HepG2 (cell line): ENCODE measurements at regions not wholly inside any gene's neighbourhood (a gene's known extent, or its start where the extent isn't known, plus 50 kb on each side); places are given as distances from the start of the nearest gene placed in this dataset.

Source experiments
- ATAC-seq: fragments of 200-7000 bp; cut with Tn5 transposase; 3 replicates; pipeline ENCODE4 v1.9.1; 2020; ENCODE audit warnings: mild to moderate bottlenecking, moderate library complexity
- BruUV-seq: library from RNA; stranded (reverse); fragments of 400-500 nt; replicated peaks from 2 replicates; lab custom pipeline; 2021; lab: Mats Ljungman, UMichigan
- CTCF ChIA-PET: fragments of 300-600 bp; formaldehyde crosslinking; extraction: SDS; loops from one replicate; lab custom pipeline; 2021; ENCODE audit warnings: low total read pairs, inconsistent platforms, low intra/inter-chr PET ratio; lab: Yijun Ruan, JAX
- POLR2A ChIA-PET: fragments of 350-600 bp; sonication (Branson Sonifier 250); formaldehyde crosslinking; loops from one replicate; lab custom pipeline; 2020; ENCODE audit warnings: antibody characterized with exemption, inconsistent platforms; lab: Yijun Ruan, JAX
- DNase-seq: peaks from one replicate; pipeline ENCODE4 v3.0.0-alpha.2; 2015; ENCODE audit warnings: low spot score
- FAIRE-seq: peaks from 3 replicates; lab custom pipeline; 2011; peaks lifted over from hg19 to GRCh38; lab: Jason Lieb, UNC
- H2AFZ ChIP-seq: one replicate; pipeline ENCODE4 v1.6.1; 2011; ENCODE audit warnings: low read length, inconsistent platforms
- H3K27ac ChIP-seq: fragments of 300-600 bp; 3 replicates; pipeline ENCODE4 v1.8.0; 2011; ENCODE audit warnings: mixed run types, mild to moderate bottlenecking, mixed read lengths, low read length, inconsistent platforms; ENCODE audit not compliant: insufficient read depth; ENCODE audit errors: extremely low read length
- H3K27me3 ChIP-seq, 2 experiments: fragments of 200-600 bp in 1 of 2; 2 replicates in 1 of 2; 3 replicates in 1 of 2; pipeline versions ENCODE4 v1.6.0 to v1.8.0; 2011; ENCODE audit warnings: low read length in 2 of 2, mild to moderate bottlenecking in 2 of 2, moderate library complexity in 2 of 2, inconsistent platforms in 1 of 2; ENCODE audit not compliant: insufficient read depth in 2 of 2, control insufficient read depth in 1 of 2
- H3K36me3 ChIP-seq, 2 experiments: fragments of 200-600 bp in 1 of 2; replicated peaks in 1 of 2; 2 replicates in 1 of 2; 3 replicates in 1 of 2; pipeline versions ENCODE4 v1.5.1 to v1.8.0; 2011; ENCODE audit warnings: low read length in 2 of 2, inconsistent platforms in 1 of 2; ENCODE audit not compliant: insufficient read depth in 2 of 2, control insufficient read depth in 1 of 2
- H3K4me1 ChIP-seq: 2 replicates; pipeline ENCODE4 v1.5.1; 2012; ENCODE audit warnings: low read length, inconsistent platforms; ENCODE audit not compliant: insufficient read depth
- H3K4me2 ChIP-seq: 2 replicates; pipeline ENCODE4 v1.6.0; 2011; ENCODE audit warnings: low read depth, low read length, inconsistent platforms
- H3K4me3 ChIP-seq, 3 experiments: fragments of 200-600 bp in 1 of 3; sonication (generic), shearing (Covaris generic) in 1 of 3; replicated peaks in 1 of 3; 2 replicates each; pipeline ENCODE4 v1.5.1; 2011 to 2016; ENCODE audit warnings: low read length in 3 of 3, inconsistent platforms in 2 of 3, low read depth in 2 of 3, mild to moderate bottlenecking in 2 of 3, control low read depth in 1 of 3, mixed read lengths in 1 of 3; ENCODE audit not compliant: insufficient read depth in 1 of 3
- H3K79me2 ChIP-seq: one replicate; pipeline ENCODE4 v1.6.1; 2011; ENCODE audit warnings: low read length, inconsistent platforms; ENCODE audit not compliant: insufficient read depth
- H3K9ac ChIP-seq: 2 replicates; pipeline ENCODE4 v1.6.0; 2011; ENCODE audit warnings: mild to moderate bottlenecking, low read depth, low read length, inconsistent platforms; ENCODE audit not compliant: insufficient read depth
- H3K9me3 ChIP-seq: 2 replicates; pipeline ENCODE4 v1.5.1; 2012; ENCODE audit warnings: mild to moderate bottlenecking, low read length
- H4K20me1 ChIP-seq: 2 replicates; pipeline ENCODE4 v1.6.0; 2011; ENCODE audit warnings: inconsistent platforms, mild to moderate bottlenecking, low read length, moderate library complexity; ENCODE audit not compliant: insufficient read depth
- BRD4 ChIP-seq: sonication (generic); formaldehyde crosslinking; IDR thresholded peaks from 2 replicates; pipeline ENCODE4 v1.4.0; 2020; ENCODE audit warnings: missing genetic modification reagents
- CBX5 ChIP-seq: sonication (generic); formaldehyde crosslinking; IDR thresholded peaks from 2 replicates; pipeline ENCODE4 v1.4.0; 2020; ENCODE audit warnings: missing genetic modification reagents, borderline replicate concordance
- E2F2 ChIP-seq: sonication (generic); formaldehyde crosslinking; IDR thresholded peaks from 2 replicates; pipeline ENCODE4 v1.4.0; 2020; ENCODE audit warnings: missing genetic modification reagents, borderline replicate concordance
- HNRNPH1 ChIP-seq: fragments of 200-400 bp; formaldehyde crosslinking; optimal IDR thresholded peaks from 2 replicates; pipeline ENCODE3; 2017; ENCODE audit warnings: mild to moderate bottlenecking, low read depth, low read length
- LBX2 ChIP-seq: sonication (generic); formaldehyde crosslinking; IDR thresholded peaks from 2 replicates; pipeline ENCODE4 v1.5.0; 2020; ENCODE audit warnings: missing genetic modification reagents, mild to moderate bottlenecking, borderline replicate concordance
- PITX1 ChIP-seq: sonication (generic); formaldehyde crosslinking; IDR thresholded peaks from 2 replicates; pipeline ENCODE4 v1.5.1; 2020; ENCODE audit warnings: mild to moderate bottlenecking, missing genetic modification reagents
- REXO4 ChIP-seq: sonication (generic); formaldehyde crosslinking; IDR thresholded peaks from 2 replicates; pipeline ENCODE4 v1.8.0; 2022; ENCODE audit warnings: missing genetic modification reagents, mild to moderate bottlenecking, borderline replicate concordance
- SATB2 ChIP-seq: sonication (generic); formaldehyde crosslinking; IDR thresholded peaks from 2 replicates; pipeline ENCODE4 v1.5.0; 2020; ENCODE audit warnings: missing genetic modification reagents
- SYNCRIP ChIP-seq: fragments of 200-400 bp; formaldehyde crosslinking; IDR thresholded peaks from 2 replicates; pipeline ENCODE4 v1.6.1; 2018; ENCODE audit warnings: mild to moderate bottlenecking, low read depth, low read length; ENCODE audit not compliant: insufficient read depth
- TBP ChIP-seq: sonication (generic); formaldehyde crosslinking; IDR thresholded peaks from 2 replicates; pipeline ENCODE4 v1.5.0; 2020; ENCODE audit warnings: missing genetic modification reagents
- ZNF235 ChIP-seq: sonication (generic); formaldehyde crosslinking; IDR thresholded peaks from 2 replicates; pipeline ENCODE4 v1.8.1; 2023; ENCODE audit warnings: mild to moderate bottlenecking, missing genetic modification reagents, borderline replicate concordance
- ZNF713 ChIP-seq: sonication (generic); formaldehyde crosslinking; IDR thresholded peaks from 2 replicates; pipeline ENCODE4 v1.4.0; 2020; ENCODE audit warnings: mild to moderate bottlenecking, missing genetic modification reagents
- ZNF788 ChIP-seq: sonication (generic); formaldehyde crosslinking; IDR thresholded peaks from 2 replicates; pipeline ENCODE4 v1.5.0; 2020; ENCODE audit warnings: mild to moderate bottlenecking, missing genetic modification reagents, borderline replicate concordance
- WGBS: methylation state at CpG from one replicate; pipeline ENCODE4 v1.1.6; 2017; ENCODE audit warnings: low lambda C conversion rate; 5-methylcytosine and 5-hydroxymethylcytosine counted together
- in situ Hi-C: cut with HindIII; loops from 2 replicates; pipeline ENCODE4 v1.10.0; 2017; ENCODE audit warnings: low pct_unique_long_range_greater_than_20kb; ENCODE audit not compliant: extremely low pct_ligation_motif_present
- intact Hi-C: fragments of 100-400 bp; cut with micrococcal nuclease; formaldehyde crosslinking; loops from one replicate; pipeline ENCODE4 v1.10.0; 2022; ENCODE audit not compliant: unreplicated experiment

- BruUV-seq, result no TSS peak
- H3K4me3 ChIP-seq, result no peak overlapping the region
- 0% methylated on average over 1 of the region's 4 CpGs for whole genome bisulfite sequencing
- FAIRE-seq (no peak), DNase-seq (no peak)
- H2AFZ ChIP-seq, result no peak overlapping the region
- H3K4me2 ChIP-seq, result no peak overlapping the region
- no peaks in the 10 kb centered on the region for H4K20me1 ChIP-seq
- POLR2A ChIA-PET, result no interaction called here
- H3K9me3 ChIP-seq, result no peaks in the 10 kb centered on the region
- no peak overlapping the region for H3K27ac ChIP-seq
- H3K27me3 ChIP-seq, result peaks cover 0 to 4% of the 10 kb centered on the region in 2 experiments; a peak in 2 of 5 replicates
- CTCF ChIA-PET, result no interaction called here
- no peaks in the 10 kb centered on the region for H3K36me3 ChIP-seq
- H3K9ac ChIP-seq, result no peak overlapping the region
- no peaks in the 10 kb centered on the region for H3K79me2 ChIP-seq
- in situ Hi-C loops, result no loop called here
- no peak for TF ChIP-seq ZNF788 (CRISPR knock-in tag)
- no peak for TF ChIP-seq CBX5 (CRISPR knock-in tag)
- no peak for TF ChIP-seq TBP (CRISPR knock-in tag)
- no peak for TF ChIP-seq HNRNPH1
- no peak for TF ChIP-seq PITX1 (CRISPR knock-in tag)
- no peak for TF ChIP-seq SATB2
- no peak for TF ChIP-seq ZNF235
- no peak for TF ChIP-seq E2F2
- no peak for TF ChIP-seq ZNF713 (CRISPR knock-in tag)
- TF ChIP-seq REXO4 (CRISPR knock-in tag), result no peak
- no peak for TF ChIP-seq BRD4
- no peak for TF ChIP-seq SYNCRIP
- TF ChIP-seq LBX2, result no peak
- TF ChIP-seq, all 625 proteins: peak for 0
- no peak for ATAC-seq
- peaks cover 13% of the 10 kb centered on the region for H3K4me1 ChIP-seq
- intact Hi-C loops, result no loop called here
These were observed 94.7 kb downstream of the TEX26 start for GRCh38 chr13:31027136-31027535.
